B cell (primary cell): ENCODE measurements at regions not wholly inside any gene's neighbourhood (a gene's known extent, or its start where the extent isn't known, plus 50 kb on each side); places are given as distances from the start of the nearest gene placed in this dataset.

Source experiments
- ATAC-seq: fragments of 200-7000 bp; cut with Tn5 transposase; one replicate; pipeline ENCODE4 v1.10.0; 2021; ENCODE audit warnings: low read depth, mild to moderate bottlenecking, moderate number of reproducible peaks, moderate library complexity
- CTCF ChIA-PET: fragments of 350-600 bp; sonication (Branson Sonifier 250); formaldehyde crosslinking; loops from one replicate; lab custom pipeline; 2021; ENCODE audit warnings: antibody characterized with exemption, inconsistent platforms; lab: Charles Lee
- POLR2A ChIA-PET: fragments of 350-600 bp; sonication (Branson Sonifier 250); formaldehyde crosslinking; loops from one replicate; lab custom pipeline; 2021; ENCODE audit warnings: antibody characterized with exemption; lab: Charles Lee
- DNase-seq: peaks from one replicate; pipeline ENCODE4 v3.0.0; 2013
- H2AFZ ChIP-seq: 2 replicates; pipeline ENCODE4 v1.6.1; 2012; ENCODE audit warnings: mild to moderate bottlenecking, low read depth, low read length; ENCODE audit not compliant: insufficient read depth, poor library complexity, severe bottlenecking
- H3K27ac ChIP-seq, 2 donors: 1 replicate in 1 of 2; 2 replicates in 1 of 2; pipeline ENCODE4 v1.5.1; 2012 to 2013; ENCODE audit warnings: low read length in 2 of 2, mild to moderate bottlenecking in 2 of 2, moderate library complexity in 1 of 2
- H3K27me3 ChIP-seq, 4 experiments: fragments of 200-600 bp in 1 of 4; sonication (generic) in 1 of 4; replicated peaks in 1 of 4; 1 replicate in 2 of 4; 2 replicates in 2 of 4; pipeline versions ENCODE4 v1.6.1 to v1.7.0; 2013 to 2016; ENCODE audit warnings: low read length in 3 of 4, mild to moderate bottlenecking in 2 of 4, mixed read lengths in 1 of 4, moderate library complexity in 1 of 4; ENCODE audit not compliant: insufficient read depth in 4 of 4, control insufficient read depth in 3 of 4; ENCODE audit errors: control extremely low read depth in 1 of 4
- H3K36me3 ChIP-seq, 2 experiments: replicated peaks in 1 of 2; 1 replicate in 1 of 2; 2 replicates in 1 of 2; pipeline versions ENCODE4 v1.6.1 to v1.7.1; 2013; ENCODE audit warnings: low read length in 1 of 2; ENCODE audit not compliant: insufficient read depth in 2 of 2, control insufficient read depth in 1 of 2; ENCODE audit errors: control extremely low read depth in 1 of 2, extremely low read depth in 1 of 2
- H3K4me1 ChIP-seq, 2 donors: fragments of 200-600 bp in 1 of 2; sonication (generic) in 1 of 2; 1 replicate in 1 of 2; 2 replicates in 1 of 2; pipeline versions ENCODE4 v1.5.1 to v1.6.1; 2013 to 2017; ENCODE audit warnings: low read length in 2 of 2; ENCODE audit not compliant: control insufficient read depth in 2 of 2, insufficient read depth in 2 of 2
- H3K4me2 ChIP-seq: replicated peaks from 2 replicates; pipeline ENCODE3; 2012; ENCODE audit warnings: mild to moderate bottlenecking, low read depth, low read length; ENCODE audit not compliant: poor library complexity, severe bottlenecking
- H3K4me3 ChIP-seq, 5 experiments: fragments of 200-600 bp in 1 of 5; sonication (generic) in 1 of 5; 1 replicate in 3 of 5; 2 replicates in 2 of 5; pipeline versions ENCODE4 v1.5.1 to v1.7.0; 2011 to 2016; ENCODE audit warnings: low read length in 4 of 5, mild to moderate bottlenecking in 4 of 5, low read depth in 2 of 5, control low read depth in 1 of 5, moderate library complexity in 1 of 5; ENCODE audit not compliant: insufficient read depth in 1 of 5; ENCODE audit errors: control extremely low read depth in 1 of 5, extremely low read depth in 1 of 5
- H3K79me2 ChIP-seq: fragments of 200-600 bp; sonication (generic); one replicate; pipeline ENCODE4 v1.6.0; 2016; ENCODE audit warnings: low read length; ENCODE audit not compliant: control insufficient read depth, insufficient read depth
- H3K9ac ChIP-seq: fragments of 200-600 bp; sonication (generic); 2 replicates; pipeline ENCODE4 v1.6.1; 2017; ENCODE audit warnings: mild to moderate bottlenecking, low read length, moderate library complexity
- H3K9me3 ChIP-seq, 3 donors: one replicate each; pipeline versions ENCODE4 v1.6.1 to v1.7.1; 2013; ENCODE audit warnings: low read length in 2 of 3; ENCODE audit not compliant: control insufficient read depth in 2 of 3, insufficient read depth in 1 of 3; ENCODE audit errors: control extremely low read depth in 1 of 3
- H4K20me1 ChIP-seq: 2 replicates; pipeline ENCODE4 v1.6.0; 2012; ENCODE audit warnings: mild to moderate bottlenecking, low read length; ENCODE audit not compliant: insufficient read depth, control insufficient read depth, poor library complexity, severe bottlenecking
- H3K27ac Mint-ChIP-seq: one replicate; pipeline ENCODE4 v1.8.0; 2021; ENCODE audit warnings: mixed read lengths
- H3K27me3 Mint-ChIP-seq: one replicate; pipeline ENCODE4 v1.8.0; 2021; ENCODE audit warnings: mixed read lengths
- H3K4me1 Mint-ChIP-seq: one replicate; pipeline ENCODE4 v1.8.0; 2021; ENCODE audit warnings: mixed read lengths
- H3K4me3 Mint-ChIP-seq: one replicate; pipeline ENCODE4 v1.8.0; 2021; ENCODE audit warnings: mixed read lengths
- H3K9me3 Mint-ChIP-seq: one replicate; pipeline ENCODE4 v1.8.0; 2022; ENCODE audit warnings: mixed read lengths; ENCODE audit not compliant: insufficient read depth
- EZH2 ChIP-seq: IDR thresholded peaks from 2 replicates; pipeline ENCODE4 v1.6.1; 2012; ENCODE audit warnings: borderline replicate concordance, low read depth, mild to moderate bottlenecking, moderate library complexity, low read length; ENCODE audit not compliant: insufficient read depth, poor library complexity, severe bottlenecking
- WGBS: methylation state at CpG from one replicate; pipeline ENCODE4 v1.1.5; 2013; ENCODE audit warnings: missing lambda C conversion rate; ENCODE audit not compliant: insufficient coverage; 5-methylcytosine and 5-hydroxymethylcytosine counted together
- intact Hi-C: fragments of 100-400 bp; cut with micrococcal nuclease; formaldehyde crosslinking; loops from one replicate; pipeline ENCODE4 v1.10.0; 2022
- TF ChIP-seq, protein P1 (sequence below): fragments of 200-600 bp; IDR thresholded peaks from one replicate; pipeline ENCODE4 v1.8.0; 2022; ENCODE audit warnings: antibody characterized with exemption, mild to moderate bottlenecking

DNA sequence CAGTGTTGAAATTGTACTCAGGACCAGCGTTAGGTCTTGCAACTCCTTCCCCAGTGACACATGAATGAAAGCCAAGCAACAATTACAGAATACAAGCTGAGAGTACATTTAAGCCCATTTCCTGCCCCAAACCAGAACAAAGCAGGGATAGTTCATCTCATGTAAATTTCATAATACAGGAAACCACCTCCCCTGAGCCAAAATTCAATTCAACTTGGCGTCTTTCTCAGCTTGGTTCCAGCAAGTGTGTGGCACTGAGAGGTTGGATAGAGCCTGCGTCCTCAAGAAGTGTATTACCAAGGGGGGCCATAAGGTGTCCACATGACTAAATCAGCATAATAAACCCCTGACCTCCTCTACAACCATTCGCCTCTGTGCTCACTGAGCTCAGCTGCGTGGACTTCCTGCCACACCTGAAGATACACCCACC lies 278.9 kb upstream of the CRY1 start:
- H3K27ac ChIP-seq = no peak overlapping the region
- ATAC-seq (no peak), DNase-seq (peak; percentile 9)
- no peak overlapping the region for H3K9ac ChIP-seq
- no peaks in the 10 kb centered on the region for H3K36me3 ChIP-seq
- WGBS = 18% methylated on average over 3 of the region's 5 CpGs
- H3K4me2 ChIP-seq = no peak overlapping the region
- Mint-ChIP-seq H3K4me1 (peaks cover 25% of the 10 kb centered on the region), H3K4me3 (no peak overlapping the region), H3K27ac (no peak overlapping the region), H3K27me3 (peaks cover 4% of the 10 kb centered on the region), H3K9me3 (no peaks in the 10 kb centered on the region)
- CTCF ChIA-PET = no interaction called here
- H3K27me3 ChIP-seq = no peaks in the 10 kb centered on the region
- POLR2A ChIA-PET = no interaction called here
- H4K20me1 ChIP-seq = no peaks in the 10 kb centered on the region
- H3K9me3 ChIP-seq = no peaks in the 10 kb centered on the region
- intact Hi-C loops = no loop called here
- H2AFZ ChIP-seq = no peak overlapping the region
- no peak for TF ChIP-seq EZH2
- TF ChIP-seq, protein P1, sequence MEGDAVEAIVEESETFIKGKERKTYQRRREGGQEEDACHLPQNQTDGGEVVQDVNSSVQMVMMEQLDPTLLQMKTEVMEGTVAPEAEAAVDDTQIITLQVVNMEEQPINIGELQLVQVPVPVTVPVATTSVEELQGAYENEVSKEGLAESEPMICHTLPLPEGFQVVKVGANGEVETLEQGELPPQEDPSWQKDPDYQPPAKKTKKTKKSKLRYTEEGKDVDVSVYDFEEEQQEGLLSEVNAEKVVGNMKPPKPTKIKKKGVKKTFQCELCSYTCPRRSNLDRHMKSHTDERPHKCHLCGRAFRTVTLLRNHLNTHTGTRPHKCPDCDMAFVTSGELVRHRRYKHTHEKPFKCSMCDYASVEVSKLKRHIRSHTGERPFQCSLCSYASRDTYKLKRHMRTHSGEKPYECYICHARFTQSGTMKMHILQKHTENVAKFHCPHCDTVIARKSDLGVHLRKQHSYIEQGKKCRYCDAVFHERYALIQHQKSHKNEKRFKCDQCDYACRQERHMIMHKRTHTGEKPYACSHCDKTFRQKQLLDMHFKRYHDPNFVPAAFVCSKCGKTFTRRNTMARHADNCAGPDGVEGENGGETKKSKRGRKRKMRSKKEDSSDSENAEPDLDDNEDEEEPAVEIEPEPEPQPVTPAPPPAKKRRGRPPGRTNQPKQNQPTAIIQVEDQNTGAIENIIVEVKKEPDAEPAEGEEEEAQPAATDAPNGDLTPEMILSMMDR = no peak
- H3K4me3 ChIP-seq = no peak overlapping the region
- peaks cover 19 to 26% of the 10 kb centered on the region in 2 donors for H3K4me1 ChIP-seq
- H3K79me2 ChIP-seq = no peaks in the 10 kb centered on the region

DNA sequence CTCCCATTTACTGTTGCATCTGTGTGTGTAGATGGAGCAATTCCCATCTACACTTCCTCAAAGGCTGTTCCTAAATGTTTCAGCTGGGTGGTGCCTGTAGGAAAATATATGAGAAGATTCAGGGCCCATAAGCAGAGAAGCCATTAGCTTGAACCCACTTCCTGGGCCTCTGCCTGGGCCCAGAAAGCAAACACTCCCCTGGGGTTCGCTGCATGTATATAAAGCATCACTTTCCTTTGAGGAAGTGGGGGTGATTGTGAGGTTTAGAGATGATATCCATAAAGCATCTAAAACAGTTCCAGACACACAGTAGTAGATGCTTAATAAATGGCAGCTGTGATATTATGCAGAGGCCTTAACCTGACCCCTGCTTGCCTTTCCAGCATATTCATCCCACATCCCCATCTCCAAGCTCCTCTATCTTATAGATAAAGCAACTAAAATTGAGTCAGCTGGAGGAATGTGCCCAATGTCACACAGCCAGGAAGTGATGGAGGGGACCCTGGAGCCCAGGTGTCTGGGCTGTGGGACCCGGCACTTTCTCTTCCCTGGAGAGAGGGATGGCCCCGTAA lies 280.0 kb upstream of the CRY1 start:
- no peak overlapping the region for H3K4me3 ChIP-seq
- POLR2A ChIA-PET = no interaction called here
- intact Hi-C loops = no loop called here
- no peak overlapping the region for H3K27ac ChIP-seq
- no peak overlapping the region for H3K4me2 ChIP-seq
- 32% methylated on average over 2 of the region's 3 CpGs for WGBS
- no peak for ATAC-seq
- no peaks in the 10 kb centered on the region for H3K79me2 ChIP-seq
- DNase-seq = no peak
- H3K9ac ChIP-seq = no peak overlapping the region
- H3K36me3 ChIP-seq = no peaks in the 10 kb centered on the region
- H4K20me1 ChIP-seq = no peaks in the 10 kb centered on the region
- no peak overlapping the region for H2AFZ ChIP-seq
- H3K27me3 Mint-ChIP-seq = peaks cover 4% of the 10 kb centered on the region
- H3K9me3 Mint-ChIP-seq = no peaks in the 10 kb centered on the region
- no peak overlapping the region for H3K4me3 Mint-ChIP-seq
- no peak for TF ChIP-seq EZH2
- TF ChIP-seq, protein P1 = no peak
- H3K9me3 ChIP-seq = no peaks in the 10 kb centered on the region
- CTCF ChIA-PET = no interaction called here
- peaks cover 25% of the 10 kb centered on the region for H3K4me1 Mint-ChIP-seq
- no peak overlapping the region for H3K27ac Mint-ChIP-seq
- peaks cover 19 to 26% of the 10 kb centered on the region in 2 donors for H3K4me1 ChIP-seq
- no peaks in the 10 kb centered on the region for H3K27me3 ChIP-seq
